Lower leg skin (tissue), 3 donors: ENCODE measurements at regions not wholly inside any gene's neighbourhood (a gene's known extent, or its start where the extent isn't known, plus 50 kb on each side); places are given as distances from the start of the nearest gene placed in this dataset.

Experiments
- POLR2A ChIP-seq, 2 donors: fragments of 450-650 bp; IDR thresholded peaks; one replicate each; pipeline ENCODE4 v1.6.1; 2016 to 2017; ENCODE audit warnings: antibody characterized with exemption in 2 of 2, mild to moderate bottlenecking in 1 of 2, moderate library complexity in 1 of 2
- TF ChIP-seq, protein P1 (sequence below), 3 donors: fragments of 450-650 bp; IDR thresholded peaks; one replicate each; pipeline ENCODE4 v1.5.1; 2016; ENCODE audit warnings: antibody characterized with exemption in 3 of 3, mild to moderate bottlenecking in 3 of 3, moderate library complexity in 2 of 3

GRCh38 chr2:160913323-160913722, 246.9 kb upstream of the TANK start:
- TF ChIP-seq, protein P1, sequence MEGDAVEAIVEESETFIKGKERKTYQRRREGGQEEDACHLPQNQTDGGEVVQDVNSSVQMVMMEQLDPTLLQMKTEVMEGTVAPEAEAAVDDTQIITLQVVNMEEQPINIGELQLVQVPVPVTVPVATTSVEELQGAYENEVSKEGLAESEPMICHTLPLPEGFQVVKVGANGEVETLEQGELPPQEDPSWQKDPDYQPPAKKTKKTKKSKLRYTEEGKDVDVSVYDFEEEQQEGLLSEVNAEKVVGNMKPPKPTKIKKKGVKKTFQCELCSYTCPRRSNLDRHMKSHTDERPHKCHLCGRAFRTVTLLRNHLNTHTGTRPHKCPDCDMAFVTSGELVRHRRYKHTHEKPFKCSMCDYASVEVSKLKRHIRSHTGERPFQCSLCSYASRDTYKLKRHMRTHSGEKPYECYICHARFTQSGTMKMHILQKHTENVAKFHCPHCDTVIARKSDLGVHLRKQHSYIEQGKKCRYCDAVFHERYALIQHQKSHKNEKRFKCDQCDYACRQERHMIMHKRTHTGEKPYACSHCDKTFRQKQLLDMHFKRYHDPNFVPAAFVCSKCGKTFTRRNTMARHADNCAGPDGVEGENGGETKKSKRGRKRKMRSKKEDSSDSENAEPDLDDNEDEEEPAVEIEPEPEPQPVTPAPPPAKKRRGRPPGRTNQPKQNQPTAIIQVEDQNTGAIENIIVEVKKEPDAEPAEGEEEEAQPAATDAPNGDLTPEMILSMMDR (IDR thresholded peaks at IDR 0.05): no peak
- TF ChIP-seq POLR2A (IDR thresholded peaks at IDR 0.05): no peak
